GOT3 (cell line): ENCODE measurements at regions not wholly inside any gene's neighbourhood (a gene's known extent, or its start where the extent isn't known, plus 50 kb on each side); places are given as distances from the start of the nearest gene placed in this dataset.
"Not testable (repeated sequence)": the region's sequence is repeated elsewhere in the genome, so short reads cannot be mapped to it uniquely, and the experiment has no call there.

ENCODE experiments used
- DNase-seq: peaks from one replicate; lab custom pipeline; 2025; ENCODE audit warnings: mixed read lengths; lab: John Stamatoyannopoulos, UW

DNA sequence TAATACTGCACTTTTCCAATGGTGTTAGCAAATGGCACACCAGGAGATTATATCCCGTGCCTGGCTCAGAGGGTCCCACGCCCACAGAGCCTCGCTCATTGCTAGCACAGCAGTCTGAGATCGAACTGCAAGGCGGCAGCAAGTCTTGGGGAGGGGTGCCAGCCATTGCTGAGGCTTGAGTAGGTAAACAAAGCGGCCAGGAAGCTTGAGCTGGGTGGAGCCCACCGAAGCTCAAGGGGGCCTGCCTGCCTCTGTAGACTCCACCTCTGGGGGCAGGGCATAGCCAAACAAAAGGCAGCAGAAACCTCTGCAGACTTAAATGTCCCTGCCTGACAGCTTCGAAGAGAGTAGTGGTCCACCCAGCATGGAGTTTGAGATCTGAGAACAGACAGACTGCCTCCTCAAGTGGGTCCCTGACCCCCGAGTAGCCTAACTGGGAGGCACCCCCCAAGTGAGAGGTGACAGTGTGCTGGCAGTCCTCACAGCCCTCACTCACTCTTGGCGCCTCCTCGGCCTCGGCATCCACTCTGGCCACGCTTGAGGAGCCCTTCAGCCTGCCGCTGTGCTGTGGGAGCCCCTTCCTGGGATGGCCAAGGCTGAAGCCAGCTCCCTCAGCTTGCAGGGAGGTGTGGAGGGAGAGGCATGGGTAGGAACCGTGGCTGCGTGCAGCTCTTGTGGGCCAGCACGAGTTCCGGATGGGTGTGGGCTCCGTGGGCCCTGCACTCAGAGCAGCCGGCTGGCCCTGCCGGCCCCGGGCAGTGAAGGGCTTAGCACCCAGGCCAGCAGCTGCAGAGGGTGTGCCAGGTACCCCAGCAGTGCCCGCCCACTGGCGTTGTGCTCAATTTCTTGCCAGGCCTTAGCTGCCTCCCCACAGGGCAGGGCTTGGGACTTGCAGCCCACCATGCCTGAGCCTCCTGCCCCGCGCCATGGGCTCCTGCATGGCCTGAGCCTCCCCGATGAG is 188.0 kb downstream of the MMUT start:
- DNase-seq, result not testable (repeated sequence)

DNA sequence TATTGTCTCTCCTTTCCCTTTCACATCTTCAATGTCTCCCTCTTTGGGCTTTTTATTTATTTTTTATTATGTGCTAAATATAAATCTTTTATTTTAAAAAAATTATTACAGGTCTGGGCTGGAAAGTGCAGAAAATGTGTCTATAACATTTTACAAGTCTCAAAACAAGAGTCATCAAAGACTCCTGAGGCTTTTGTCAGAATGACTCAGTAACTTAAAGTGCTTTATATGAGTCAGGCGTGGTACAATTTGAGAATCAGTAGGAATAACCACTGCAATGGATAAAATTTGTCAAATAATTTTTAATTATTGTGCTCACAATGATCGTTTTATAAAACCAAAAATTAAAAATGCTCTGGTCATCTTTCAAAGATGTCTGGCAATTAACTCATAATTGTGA is 193.9 kb downstream of the MMUT start:
- no peak for DNase-seq

DNA sequence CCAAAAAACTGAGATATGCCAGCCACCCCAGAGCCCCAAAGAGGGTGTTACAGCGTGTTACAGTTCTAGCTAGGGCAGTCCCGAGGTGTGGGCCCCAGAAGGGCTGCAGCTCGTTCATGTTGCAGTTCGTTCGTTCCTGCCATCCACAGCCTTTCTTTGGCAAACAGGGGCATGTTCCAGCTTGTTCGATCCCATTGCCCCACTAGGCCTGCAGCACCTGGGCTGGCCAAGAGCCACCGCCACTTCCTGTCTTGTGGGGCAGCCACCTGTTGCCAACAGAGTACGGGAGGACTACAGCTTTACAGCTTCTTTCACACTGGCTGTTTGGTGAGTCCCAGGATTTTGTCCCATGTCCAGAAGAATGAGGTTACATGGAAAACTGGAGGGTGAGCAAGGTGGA is 198.1 kb downstream of the MMUT start:
- DNase-seq, result no peak

DNA sequence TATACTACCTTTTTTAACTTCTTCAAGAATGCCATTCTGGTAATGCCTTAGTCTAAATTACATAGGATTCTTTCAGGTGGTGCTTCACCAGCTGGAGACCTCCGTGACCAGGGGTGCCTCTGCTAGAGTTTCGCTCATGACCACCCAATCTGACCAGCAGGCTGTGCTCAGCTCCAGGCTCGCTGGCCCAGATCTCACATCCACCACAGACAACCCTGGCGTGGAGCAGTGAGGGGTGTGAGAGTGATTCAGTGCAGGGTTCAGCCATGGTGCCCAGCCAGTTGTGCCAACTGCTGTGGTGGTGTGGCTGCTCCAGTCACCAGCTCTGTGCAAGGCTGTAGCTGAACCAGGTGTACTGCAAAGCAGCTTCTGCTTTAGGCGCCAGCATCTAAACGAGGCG is 198.6 kb downstream of the MMUT start:
- DNase-seq, result no peak

DNA sequence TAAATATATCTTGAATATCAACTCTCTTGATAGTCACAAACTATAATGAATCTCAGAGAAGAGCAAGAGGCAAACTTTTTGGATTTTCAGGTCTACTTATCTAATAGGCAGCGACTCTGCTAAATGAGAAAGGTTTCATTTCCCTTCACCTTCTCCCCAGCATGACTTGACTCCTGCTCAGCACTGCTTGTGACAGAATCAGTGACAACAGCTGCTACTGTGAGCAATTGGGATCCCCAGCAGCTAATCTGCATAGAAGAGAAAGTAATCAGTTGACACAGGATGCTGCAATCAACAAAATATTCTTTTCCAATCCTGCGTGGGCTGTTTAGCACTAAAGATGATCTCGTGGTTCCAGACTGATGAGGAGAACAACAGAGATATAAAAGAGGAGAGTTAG is 205.5 kb downstream of the MMUT start:
- DNase-seq, result no peak

DNA sequence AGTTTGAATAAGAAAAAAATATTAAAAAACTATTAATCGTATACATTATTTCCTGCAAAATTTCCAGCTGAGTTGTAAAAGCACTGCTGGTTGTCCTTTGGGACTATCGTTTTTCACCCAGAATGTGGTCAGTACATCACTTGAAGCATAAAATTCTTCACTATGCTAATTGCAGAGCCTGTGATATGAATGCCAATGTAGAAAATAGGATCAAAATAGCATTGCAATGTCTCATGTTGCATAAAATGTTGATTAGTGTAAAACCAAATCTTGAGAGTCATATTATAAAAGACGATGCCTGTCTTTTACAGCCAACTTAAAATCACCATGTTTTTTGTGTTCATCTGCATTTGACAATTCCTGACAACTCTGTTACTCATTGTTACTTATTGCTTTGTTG is 207.7 kb downstream of the MMUT start:
- no peak for DNase-seq

DNA sequence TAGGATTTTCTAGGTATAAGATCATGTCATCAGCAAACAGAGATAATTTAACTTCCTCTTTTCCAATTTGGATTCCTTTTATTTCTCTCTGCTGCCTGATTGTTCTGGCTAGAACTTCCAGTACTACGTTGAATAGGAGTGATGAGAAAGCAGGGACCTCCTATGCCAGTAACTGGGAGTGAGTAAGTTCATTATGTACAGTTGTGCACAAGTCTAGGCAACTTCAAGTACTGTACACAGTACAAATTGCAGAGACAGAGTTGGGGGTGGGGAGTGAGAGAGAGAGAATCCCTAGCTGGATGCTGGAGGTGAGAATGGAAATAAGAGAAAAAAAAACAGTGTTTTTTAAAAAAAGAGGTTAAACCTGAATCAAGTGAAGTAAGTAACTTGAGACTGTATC is 210.2 kb downstream of the MMUT start:
- DNase-seq, result no peak

DNA sequence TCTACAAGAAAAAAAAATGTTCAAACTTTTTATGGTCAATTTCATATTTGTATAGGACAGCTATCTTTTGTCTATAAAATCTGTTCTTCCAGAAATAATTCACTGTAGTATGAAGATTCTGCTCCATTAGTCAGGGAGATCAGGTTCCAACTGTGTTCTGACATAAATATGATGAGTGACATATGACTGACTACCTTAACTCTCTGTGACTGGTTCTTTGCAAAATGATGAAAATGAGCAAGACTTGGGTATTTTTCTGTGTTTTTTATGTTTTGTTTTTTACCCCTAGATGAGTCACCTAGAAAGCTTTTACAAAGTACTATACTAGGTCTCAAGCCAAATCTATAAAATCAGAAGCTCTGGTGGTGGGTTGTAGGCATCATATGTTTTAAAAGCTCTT is 229.6 kb downstream of the MMUT start:
- DNase-seq, result no peak

DNA sequence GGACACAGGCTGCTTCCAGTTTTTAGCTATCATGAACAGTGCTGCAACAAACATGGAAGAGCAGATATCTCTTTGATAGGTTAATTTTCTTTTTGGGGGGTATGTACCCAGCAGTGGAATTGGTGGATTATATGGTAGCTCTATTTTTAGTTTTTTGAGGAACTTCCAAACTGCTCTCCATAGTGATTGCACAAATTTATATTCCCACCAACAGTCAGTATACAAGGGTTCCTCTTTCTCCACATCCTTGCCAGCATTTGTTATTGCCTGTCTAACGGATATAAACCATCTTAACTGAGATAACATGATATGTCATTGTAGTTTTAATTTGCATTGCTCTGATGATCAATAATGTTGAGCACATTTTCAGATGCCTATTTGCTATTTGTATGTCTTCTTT is 237.6 kb downstream of the MMUT start:
- DNase-seq, result no peak

DNA sequence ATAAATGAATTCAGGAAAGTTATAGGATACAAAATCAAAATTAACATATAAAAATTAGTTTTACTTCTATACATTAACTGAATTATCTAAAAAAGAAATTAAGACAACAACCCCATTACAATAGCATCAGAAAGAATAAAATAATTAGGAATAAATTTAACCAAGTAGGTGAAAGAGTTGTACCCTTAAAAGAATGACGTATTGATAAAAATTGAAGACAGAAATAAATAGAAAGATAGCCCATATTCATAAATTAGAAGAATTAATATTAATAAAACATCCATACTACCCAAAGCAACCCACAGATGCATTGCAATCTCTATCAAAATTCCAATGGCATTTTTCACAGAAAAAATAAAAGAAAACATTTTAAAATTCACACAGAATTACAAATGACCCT is 242.8 kb downstream of the MMUT start:
- no peak for DNase-seq

DNA sequence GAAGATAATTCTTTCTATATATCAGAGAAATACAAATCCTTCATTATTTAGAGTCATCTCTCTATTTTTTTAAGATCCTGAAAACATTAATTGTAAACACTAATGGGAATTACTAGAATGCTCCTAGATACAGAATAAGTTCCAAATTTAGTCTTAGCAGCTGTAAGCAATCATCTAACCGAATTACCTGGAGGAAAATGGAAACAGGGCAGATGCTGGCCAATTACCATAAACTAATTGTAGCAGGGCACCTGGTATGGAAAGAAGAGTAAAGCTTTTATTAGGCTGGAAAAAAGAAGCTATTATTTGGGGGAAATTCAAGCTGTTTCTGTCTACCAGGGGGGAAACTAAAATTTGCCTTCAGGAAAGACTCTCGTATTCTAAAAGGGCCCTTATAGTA is 257.5 kb downstream of the MMUT start:
- no peak for DNase-seq

DNA sequence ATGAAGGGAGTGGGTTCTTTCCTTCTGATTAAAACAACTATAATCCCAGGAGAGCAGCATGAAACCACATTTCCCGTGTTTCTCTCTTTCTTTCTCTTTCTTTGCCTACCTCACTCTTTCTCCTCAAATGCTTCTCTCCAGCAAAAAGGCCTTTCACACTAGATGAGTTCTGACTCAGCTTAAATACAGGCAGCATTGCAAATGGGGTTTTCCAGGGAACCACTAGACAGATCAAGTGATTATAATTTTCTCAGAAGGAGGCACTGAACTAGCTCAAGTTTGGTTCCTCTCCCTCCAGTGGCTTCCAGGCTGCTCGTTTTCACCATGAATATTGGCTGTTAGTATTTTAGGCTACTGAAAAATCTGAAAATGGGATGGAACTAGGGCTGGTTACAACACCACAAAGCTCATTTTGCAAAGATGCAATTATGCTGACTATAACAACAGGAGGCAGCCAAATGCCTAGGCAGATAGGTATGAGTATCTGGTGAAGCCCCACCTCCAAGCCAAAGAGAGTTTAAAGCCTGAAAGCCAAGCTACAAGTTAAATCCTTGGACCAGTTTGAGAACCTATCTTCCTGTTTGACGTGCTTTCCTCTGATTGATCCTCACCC is 260.0 kb downstream of the MMUT start:
- DNase-seq, result no peak

DNA sequence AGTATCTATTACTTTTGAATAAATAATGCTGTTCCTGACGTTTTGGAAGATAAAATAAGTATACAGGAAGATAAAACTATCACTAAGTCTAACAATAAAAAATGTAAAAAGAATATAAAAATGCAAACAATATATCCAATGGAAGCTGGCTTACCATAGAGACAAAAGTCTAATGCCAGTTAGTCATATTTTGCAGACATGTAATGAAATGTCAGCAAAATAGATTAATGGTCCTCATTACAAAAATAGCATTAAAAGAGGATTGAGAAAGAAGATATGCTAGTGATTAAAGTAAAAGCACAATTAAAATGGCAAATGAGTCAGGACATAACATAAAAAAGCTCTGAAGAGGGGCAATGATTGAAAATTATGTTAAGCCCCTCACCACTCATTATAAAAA is 265.0 kb downstream of the MMUT start:
- no peak for DNase-seq

DNA sequence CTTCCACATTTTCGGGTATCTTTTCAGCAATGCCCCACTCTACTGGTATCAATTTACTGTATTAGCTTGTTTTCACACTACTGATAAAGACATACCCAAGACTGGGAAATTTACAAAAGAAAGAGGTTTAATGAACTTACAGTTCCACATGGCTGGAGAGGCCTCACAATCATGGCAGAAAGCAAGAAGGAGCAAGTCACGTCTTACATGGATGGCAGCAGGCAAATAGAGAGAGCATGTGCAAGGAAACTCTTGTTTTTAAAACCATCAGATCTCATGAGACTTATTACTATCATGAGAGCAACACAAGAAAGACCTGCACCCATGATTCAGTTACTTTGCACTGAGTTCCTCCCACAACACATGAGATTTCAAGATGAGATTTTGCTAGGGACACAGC is 300.7 kb downstream of the MMUT start:
- not testable (repeated sequence) for DNase-seq

DNA sequence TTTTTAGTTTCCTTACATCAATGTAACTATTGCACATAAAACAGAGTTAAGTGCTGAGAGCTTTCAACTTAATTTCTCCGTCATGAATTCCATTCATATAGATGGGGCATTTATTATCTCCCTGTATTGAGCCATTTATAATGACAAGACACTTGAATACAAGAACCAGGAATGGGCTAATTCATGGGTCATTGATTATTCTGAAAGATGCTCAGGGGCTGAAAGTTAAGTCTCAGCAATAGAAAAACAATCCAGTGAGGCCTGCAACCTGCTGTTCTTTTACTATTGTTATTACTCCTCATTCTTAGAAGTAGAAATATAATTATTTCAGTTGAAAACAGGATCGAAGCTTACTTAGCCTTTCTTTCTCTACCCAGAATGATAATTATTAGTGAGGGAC is 307.7 kb downstream of the MMUT start:
- DNase-seq, result no peak

DNA sequence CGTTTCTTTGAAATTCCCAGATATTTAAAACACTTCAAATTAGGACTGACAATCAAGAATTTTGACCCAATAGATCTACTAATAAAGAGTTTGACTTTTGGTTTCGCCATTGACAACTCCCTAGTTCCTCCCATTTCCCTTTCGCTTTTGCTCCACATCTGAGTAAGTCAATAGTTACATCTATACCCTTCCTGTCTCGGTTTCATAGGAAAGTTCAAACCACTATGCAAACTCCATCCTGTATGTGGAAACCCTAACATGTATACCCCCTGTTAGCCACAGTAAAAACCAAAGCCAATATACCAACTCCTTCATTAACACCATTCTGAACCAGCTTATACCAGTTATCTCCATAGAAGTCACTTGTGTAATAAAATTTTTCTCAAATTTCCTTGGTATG is 311.1 kb downstream of the MMUT start:
- DNase-seq, result no peak

DNA sequence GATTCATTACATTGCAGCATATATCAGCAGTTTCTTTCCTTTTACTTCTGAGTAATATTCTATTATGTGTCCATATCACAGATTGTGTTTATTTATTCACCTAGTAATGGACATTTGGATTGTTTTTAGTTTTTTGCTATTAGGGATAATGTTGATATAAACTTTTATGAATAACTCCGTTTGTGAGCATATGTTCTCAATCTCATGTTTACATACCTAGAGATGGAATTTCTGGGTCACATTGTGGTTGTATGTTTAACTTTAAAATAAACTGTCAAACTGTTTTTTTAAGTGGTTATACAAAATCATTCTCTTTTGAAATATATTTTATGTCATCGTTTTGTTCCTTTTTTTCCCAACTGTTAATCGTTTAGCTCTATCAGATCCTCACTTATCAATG is 311.6 kb downstream of the MMUT start:
- DNase-seq, result no peak

DNA sequence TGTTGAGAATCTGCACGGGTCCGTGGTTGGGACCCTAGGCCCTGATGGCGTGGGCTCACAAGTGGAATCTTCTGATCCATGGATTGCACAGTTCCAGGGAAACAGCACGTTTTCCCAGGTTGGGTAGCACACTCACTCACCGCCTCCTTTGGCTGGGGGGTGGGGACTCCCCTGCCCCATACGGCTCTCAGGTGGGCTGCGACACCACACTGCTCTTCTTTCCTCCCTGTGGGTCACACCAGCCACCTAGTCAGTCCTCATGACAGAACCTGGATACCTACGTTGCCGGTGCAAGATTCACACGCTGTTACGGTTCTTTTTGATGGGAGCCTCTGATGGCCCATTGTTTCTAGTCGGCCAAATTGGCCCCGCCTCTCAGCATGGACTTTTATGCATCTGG is 312.0 kb downstream of the MMUT start:
- DNase-seq, result no peak

DNA sequence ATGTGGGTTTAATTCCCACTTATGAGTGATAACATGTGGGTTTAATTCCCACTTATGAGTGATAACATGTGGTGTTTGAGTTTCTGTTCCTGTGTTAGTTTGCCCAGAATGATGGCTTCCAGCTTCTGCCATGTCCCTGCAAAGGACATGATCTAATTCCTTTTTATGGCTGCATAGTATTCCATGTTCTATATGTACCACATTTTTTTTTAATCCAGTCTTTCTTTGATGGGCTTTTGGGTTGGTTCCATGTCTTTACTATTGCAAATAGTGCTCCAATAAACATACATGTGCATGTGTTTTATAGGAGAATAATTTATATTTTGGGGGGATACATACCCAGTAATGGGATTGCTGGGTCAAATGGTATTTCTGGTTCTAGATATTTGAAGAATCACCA is 317.8 kb downstream of the MMUT start:
- no peak for DNase-seq

DNA sequence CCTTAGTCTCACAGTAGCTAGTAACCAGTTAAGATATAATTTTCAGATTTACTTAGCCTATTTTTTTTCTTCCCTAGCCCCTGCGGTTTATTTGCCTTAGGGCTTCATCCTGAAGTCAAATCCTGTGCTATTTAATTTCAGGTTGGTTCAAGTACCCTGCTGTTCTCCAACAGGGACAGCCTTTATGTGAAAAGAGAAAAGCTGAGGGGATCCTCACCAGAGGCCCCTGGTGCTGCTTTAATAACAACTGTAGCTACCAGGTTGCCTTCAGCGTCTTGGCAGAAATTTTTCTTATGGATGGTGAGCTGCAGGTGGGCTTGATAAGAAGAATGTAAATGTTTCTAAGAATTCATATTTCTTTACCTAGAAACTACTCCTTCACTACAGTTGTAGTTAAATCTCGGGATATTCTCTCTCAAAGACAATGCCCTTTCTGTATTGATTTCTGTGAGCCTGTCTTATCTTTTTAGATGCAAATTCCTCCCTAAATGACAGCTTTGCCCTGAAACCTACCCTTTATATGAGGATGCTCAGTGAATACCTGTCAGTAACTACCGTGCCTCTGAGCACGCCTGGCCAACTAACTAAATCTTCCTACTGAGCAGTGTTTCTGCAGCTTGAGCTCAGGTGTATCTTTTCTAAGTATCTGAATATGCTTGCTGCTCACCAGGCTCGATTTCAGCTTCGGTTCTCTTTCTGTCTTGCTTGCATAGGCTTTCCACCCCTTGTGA is 320.5 kb downstream of the MMUT start:
- no peak for DNase-seq

DNA sequence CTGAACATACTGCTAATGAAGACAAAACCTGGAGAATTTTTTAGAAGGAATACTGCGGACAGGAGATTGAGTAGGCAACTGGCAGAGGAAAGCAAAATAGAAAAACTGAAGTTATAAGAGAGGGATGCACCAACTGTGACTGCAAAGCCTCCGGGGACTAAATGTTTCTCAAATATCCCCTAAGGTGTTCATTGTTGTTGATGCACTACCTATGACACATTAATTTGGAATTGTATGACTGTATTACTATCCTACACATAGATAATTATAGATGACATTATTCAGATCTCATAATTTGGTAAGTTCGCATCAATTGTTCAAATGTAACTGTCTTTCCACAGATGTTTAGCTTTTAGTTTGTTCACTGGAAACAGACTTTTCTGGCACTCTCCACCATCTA is 341.1 kb downstream of the MMUT start:
- no peak for DNase-seq

DNA sequence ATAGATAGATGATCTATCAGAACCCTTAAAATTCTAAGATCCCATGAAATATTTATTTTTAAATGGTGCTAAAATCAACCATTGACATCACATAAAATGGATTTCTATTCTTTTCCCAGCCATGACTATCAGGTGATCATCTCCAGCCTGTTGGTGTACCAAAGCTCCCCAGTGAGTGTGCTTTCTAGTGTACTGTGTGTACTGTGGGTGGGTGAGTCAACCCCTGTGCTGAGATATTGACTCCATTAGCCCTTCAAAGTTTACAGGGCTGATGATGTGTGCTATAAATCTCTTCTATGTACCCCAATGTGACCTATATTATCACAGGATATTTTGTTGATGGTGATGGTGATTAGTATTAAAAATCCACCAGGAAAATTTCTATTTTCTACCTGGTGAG is 344.6 kb downstream of the MMUT start:
- DNase-seq, result no peak

DNA sequence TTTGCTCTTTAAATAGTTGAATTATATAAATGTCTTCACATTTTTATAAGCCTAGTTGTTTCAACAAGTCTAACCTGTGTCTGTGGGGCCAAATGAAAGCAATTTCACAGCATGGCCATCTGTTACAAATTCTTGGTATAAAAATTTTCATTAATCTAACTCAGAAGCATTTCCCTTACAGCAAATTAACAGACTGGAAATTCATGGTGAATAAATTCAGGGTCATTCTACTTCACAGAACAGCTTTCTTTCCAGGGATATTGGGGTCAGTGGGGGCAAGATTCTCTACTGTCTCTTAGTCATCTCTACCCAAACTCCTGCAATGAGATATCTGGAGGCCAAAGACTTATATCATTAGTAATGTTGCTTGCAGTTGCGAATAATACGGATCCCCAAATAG is 352.1 kb downstream of the MMUT start:
- no peak for DNase-seq
